Epithelial cell of esophagus (primary cell): ENCODE measurements at regions not wholly inside any gene's neighbourhood (a gene's known extent, or its start where the extent isn't known, plus 50 kb on each side); places are given as distances from the start of the nearest gene placed in this dataset.
A peak's percentile ranks its signal among the peaks of the same experiment; 100 is the strongest.

Source experiments
- DNase-seq: peaks from one replicate; pipeline ENCODE4 v3.0.0; 2010; ENCODE audit warnings: low read depth
- H3K4me3 ChIP-seq: 2 replicates; pipeline ENCODE4 v1.5.1; 2011; ENCODE audit warnings: mild to moderate bottlenecking, low read length, control low read depth
- TF ChIP-seq, protein P1 (sequence below): IDR thresholded peaks from 2 replicates; pipeline ENCODE4 v1.5.1; 2011; ENCODE audit warnings: low read depth, mild to moderate bottlenecking, low read length, control low read depth, inconsistent platforms; ENCODE audit not compliant: insufficient read depth; ENCODE audit errors: missing control alignments

DNA sequence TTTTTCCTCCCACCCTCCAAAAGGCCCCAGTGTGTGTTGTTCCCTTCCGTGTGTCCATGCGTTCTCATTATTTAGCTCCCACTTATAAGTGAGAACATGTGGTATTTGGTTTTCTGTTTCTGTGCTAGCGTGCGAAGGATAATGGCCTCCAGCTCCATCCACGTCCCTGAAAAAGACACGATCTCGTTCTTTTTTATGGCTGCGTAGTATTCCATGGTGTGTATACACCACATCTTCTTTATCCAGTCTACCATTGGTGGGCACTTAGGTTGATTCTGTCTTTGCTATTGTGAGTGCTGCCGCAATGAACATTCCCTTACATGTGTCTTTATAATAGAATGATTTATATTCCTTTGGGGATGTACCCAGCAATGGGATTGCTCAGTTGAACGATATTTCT lies 177.8 kb downstream of the ETS2 start:
- no peak overlapping the region for H3K4me3 ChIP-seq
- TF ChIP-seq, protein P1, sequence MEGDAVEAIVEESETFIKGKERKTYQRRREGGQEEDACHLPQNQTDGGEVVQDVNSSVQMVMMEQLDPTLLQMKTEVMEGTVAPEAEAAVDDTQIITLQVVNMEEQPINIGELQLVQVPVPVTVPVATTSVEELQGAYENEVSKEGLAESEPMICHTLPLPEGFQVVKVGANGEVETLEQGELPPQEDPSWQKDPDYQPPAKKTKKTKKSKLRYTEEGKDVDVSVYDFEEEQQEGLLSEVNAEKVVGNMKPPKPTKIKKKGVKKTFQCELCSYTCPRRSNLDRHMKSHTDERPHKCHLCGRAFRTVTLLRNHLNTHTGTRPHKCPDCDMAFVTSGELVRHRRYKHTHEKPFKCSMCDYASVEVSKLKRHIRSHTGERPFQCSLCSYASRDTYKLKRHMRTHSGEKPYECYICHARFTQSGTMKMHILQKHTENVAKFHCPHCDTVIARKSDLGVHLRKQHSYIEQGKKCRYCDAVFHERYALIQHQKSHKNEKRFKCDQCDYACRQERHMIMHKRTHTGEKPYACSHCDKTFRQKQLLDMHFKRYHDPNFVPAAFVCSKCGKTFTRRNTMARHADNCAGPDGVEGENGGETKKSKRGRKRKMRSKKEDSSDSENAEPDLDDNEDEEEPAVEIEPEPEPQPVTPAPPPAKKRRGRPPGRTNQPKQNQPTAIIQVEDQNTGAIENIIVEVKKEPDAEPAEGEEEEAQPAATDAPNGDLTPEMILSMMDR, result no peak
- no peak for DNase-seq

DNA sequence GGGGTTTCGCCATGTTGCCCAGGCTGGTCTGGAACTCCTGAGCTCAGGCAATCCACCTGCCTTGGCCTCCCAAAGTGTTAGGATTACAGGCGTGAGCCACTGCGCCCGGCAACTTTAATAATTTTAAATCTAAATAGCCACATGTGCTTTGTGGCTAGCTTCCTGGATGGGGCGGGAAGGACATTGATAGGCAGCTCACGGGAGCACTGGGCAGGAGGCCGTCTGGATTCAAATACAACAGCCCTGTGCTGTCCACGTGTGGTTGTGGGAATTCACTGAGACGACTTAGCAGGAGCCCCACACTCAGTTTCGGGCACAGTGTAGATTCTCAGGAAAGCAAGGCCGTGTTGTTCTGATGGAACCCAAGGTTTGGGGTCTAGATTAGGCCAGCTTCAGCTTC lies 177.1 kb downstream of the ETS2 start:
- DNase-seq, result no peak
- TF ChIP-seq, protein P1, result no peak
- H3K4me3 ChIP-seq, result no peak overlapping the region

DNA sequence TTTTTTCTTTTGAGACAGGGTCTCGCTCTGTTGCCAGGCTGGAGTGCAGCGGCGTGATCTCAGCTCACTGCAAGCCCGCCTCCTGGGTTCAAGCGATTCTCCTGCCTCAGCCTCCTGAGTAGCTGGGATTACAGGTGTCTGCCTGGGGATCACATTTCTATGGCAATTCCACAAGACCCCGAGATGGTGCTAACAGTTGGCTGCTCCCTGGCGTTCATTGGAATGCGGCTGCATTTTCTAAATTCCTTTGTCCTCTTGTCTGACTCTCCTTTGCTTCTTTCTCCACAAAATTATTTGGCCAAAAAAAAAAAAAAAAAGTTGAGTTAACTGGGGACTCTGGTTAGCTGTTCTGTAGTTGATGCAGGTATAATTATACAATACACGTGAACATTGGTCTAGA lies 176.4 kb downstream of the ETS2 start:
- TF ChIP-seq, protein P1, result no peak
- DNase-seq, result no peak

DNA sequence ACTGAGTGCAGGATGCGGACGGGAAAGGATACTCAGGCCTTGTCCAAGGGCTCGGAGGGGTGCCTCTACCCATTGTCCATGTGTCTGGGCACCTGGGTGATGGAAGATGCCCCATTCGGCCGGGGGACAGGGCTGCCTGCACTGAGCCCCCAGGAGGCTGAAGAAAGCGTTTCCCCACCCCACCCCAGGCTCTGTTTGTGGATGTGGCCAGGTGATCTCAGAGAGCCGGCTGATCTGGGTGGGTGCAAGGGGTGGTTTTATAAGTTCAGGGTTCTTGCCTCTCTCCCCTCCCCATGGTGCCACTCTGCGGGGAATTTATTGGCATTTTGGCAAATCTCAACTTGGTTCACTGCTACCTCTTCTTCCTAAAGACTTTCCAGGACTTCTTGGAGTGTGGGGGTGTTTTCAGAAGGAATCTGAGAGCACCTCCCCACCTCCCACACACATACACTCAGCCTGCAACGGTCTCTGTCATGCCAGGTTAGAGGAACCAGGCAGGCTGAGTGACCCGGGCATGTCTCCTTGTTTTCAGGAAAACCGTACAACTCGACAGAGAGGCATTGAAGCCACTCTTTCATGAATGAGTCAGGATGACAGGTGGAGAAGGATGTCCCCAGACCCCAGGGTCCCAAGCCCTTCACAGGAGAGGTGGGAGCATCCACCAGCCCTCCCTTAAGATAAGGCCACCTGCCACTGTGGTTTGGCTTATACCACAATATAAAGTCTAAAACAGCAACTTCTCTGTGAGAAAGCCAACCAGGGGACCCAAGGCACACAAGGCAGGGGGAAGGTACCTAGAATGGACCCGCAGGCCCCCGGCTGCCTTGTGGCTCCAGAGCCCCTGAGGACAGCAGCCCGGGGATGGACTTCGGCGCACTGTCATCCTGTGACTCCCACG lies 174.9 kb downstream of the ETS2 start:
- TF ChIP-seq, protein P1, result no peak
- H3K4me3 ChIP-seq, result no peak overlapping the region
- DNase-seq, result no peak

More for the DNA sequence above, 176.4 kb downstream of the ETS2 start:
- no peak overlapping the region for H3K4me3 ChIP-seq

DNA sequence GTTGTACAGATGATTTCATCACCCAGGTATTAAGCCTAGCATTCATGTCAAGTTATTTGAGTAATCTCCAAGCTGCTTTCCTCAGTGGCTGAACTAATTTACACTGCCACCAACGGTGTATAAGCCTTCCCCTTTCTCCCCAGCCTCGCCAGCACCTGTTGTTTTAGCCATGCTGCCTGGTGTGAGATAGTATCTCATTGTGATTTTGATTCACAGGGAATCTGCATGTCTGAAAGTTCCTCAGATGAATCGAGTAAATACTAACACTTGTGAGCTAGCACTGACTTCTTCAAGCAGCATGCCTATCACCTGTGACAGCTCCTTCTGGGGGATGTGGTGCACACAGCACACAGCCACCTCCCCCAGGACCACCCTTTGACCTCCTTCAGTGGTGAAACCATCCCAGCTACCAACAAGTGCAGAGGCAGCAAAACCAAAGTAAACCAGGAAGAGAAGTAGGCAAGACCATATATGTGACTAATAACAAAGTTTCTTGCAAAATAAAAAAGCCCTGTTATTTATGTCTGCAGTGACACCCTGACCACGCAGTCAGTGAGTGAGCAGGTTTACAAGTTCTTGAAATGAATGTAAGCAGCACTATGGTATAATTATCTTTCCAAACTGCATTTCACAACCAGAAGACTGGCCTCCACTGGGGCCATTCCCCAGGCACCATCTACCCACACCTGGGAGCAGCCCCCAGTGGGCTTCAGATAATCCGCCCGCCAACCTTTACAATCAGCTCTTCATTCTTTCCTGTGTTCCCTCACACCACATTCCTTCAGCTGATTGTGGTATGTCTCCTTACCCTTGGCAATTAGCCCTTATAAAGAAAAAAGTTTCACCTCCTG lies 173.8 kb downstream of the ETS2 start:
- peak; percentile 77 for DNase-seq
- H3K4me3 ChIP-seq, result no peak overlapping the region
- TF ChIP-seq, protein P1, result no peak

DNA sequence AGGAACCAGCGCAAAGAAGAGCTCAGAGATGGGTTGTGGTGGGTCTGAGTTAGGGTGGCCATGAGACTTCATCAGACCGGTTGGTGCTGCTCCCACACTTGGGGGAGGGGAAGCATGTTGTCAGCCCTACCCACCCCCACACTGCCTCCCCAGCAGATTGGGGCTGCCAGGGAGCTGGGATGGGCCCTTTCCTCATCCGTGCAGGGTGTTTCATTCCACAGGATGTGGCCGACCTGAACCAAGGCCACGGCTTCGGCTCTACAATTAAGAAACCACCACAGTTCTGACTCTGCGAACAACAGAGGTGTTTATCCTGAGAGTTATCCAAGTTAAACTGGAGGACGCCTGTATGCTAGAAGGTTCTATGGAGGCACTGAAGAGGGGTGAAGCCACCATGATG lies 171.2 kb downstream of the ETS2 start:
- DNase-seq, result no peak
- TF ChIP-seq, protein P1, result no peak
- no peak overlapping the region for H3K4me3 ChIP-seq
